Fibroblast of skin of scalp (primary cell): ENCODE measurements at regions not wholly inside any gene's neighbourhood (a gene's known extent, or its start where the extent isn't known, plus 50 kb on each side); places are given as distances from the start of the nearest gene placed in this dataset.
"Not testable (repeated sequence)": the region's sequence is repeated elsewhere in the genome, so short reads cannot be mapped to it uniquely, and the experiment has no call there.

Experiments used
- DNase-seq: peaks from one replicate; pipeline ENCODE4 v3.0.0-alpha.2; 2013

GRCh38 chr11:38131535-38131934 lies 1533.5 kb upstream of the RAG2 start:
- no peak for DNase-seq

GRCh38 chr11:38130976-38131375 lies 1532.9 kb upstream of the RAG2 start:
- DNase-seq = no peak

- DNase-seq = no peak
These were observed 1532.5 kb upstream of the RAG2 start for GRCh38 chr11:38130514-38130913.

GRCh38 chr11:38123673-38124072 lies 1525.6 kb upstream of the RAG2 start:
- DNase-seq = no peak

- not testable (repeated sequence) for DNase-seq
These were observed 1518.6 kb upstream of the RAG2 start for GRCh38 chr11:38116616-38117015.

GRCh38 chr11:38115381-38115780 lies 1517.3 kb upstream of the RAG2 start:
- not testable (repeated sequence) for DNase-seq

GRCh38 chr11:38100836-38101462 lies 1502.9 kb upstream of the RAG2 start:
- DNase-seq = no peak

- DNase-seq = no peak
These were observed 1497.2 kb upstream of the RAG2 start for GRCh38 chr11:38095268-38095667.

- peak; percentile 72 for DNase-seq
These were observed 1491.7 kb upstream of the RAG2 start for GRCh38 chr11:38089726-38090125.

GRCh38 chr11:38060920-38061319 lies 1462.9 kb upstream of the RAG2 start:
- DNase-seq = no peak

- DNase-seq = no peak
These were observed 1462.1 kb upstream of the RAG2 start for GRCh38 chr11:38060136-38060535.

- DNase-seq = no peak
These were observed 1448.6 kb upstream of the RAG2 start for GRCh38 chr11:38046571-38047135.

GRCh38 chr11:38043060-38043459 lies 1445.0 kb upstream of the RAG2 start:
- no peak for DNase-seq

GRCh38 chr11:38038777-38039176 lies 1440.7 kb upstream of the RAG2 start:
- DNase-seq = no peak

- DNase-seq = no peak
These were observed 1421.2 kb upstream of the RAG2 start for GRCh38 chr11:38019072-38019775.

- DNase-seq = peak; percentile 76
These were observed 1416.4 kb upstream of the RAG2 start for GRCh38 chr11:38014405-38014804.

- no peak for DNase-seq
These were observed 1415.1 kb upstream of the RAG2 start for GRCh38 chr11:38013157-38013556.

GRCh38 chr11:38011496-38011895 lies 1413.5 kb upstream of the RAG2 start:
- no peak for DNase-seq

- no peak for DNase-seq
These were observed 1411.9 kb upstream of the RAG2 start for GRCh38 chr11:38009932-38010331.

- DNase-seq = no peak
These were observed 1408.4 kb upstream of the RAG2 start for GRCh38 chr11:38006466-38006865.

- peak; percentile 69 for DNase-seq
These were observed 1407.6 kb upstream of the RAG2 start for GRCh38 chr11:38005597-38005996.

GRCh38 chr11:37999171-37999570 lies 1401.1 kb upstream of the RAG2 start:
- DNase-seq = no peak

- DNase-seq = no peak
These were observed 1397.8 kb upstream of the RAG2 start for GRCh38 chr11:37995886-37996285.

- no peak for DNase-seq
These were observed 1390.0 kb upstream of the RAG2 start for GRCh38 chr11:37988031-37988430.
